ENCODE measurements at regions not wholly inside any gene's neighbourhood (a gene's known extent, or its start where the extent isn't known, plus 50 kb on each side); places are given as distances from the start of the nearest gene placed in this dataset.

- H3K4me1 Mint-ChIP-seq, result no peaks in the 10 kb centered on the region
- DNase-seq, result no peak
- no peaks in the 10 kb centered on the region for H3K36me3 Mint-ChIP-seq (ENCODE audit: low read depth)
- H3K27ac Mint-ChIP-seq, result no peak overlapping the region
- H3K27me3 Mint-ChIP-seq, result no peaks in the 10 kb centered on the region
- no peaks in the 10 kb centered on the region for H3K9me3 Mint-ChIP-seq
- POLR2A ChIA-PET, result no interaction called here
- no peak overlapping the region for H3K4me3 Mint-ChIP-seq
- CTCF ChIA-PET, result interaction anchor here (0.6 kb wide), 1 partner anchor 51 kb away, joined by 3 read pairs; no protein-coding TSS in a partner anchor
These were observed 384.7 kb downstream of the ANKRD7 start for GRCh38 chr7:118609207-118609606.

- H3K4me1 Mint-ChIP-seq, result no peaks in the 10 kb centered on the region
- no peaks in the 10 kb centered on the region for H3K36me3 Mint-ChIP-seq (ENCODE audit: low read depth)
- DNase-seq, result no peak
- no peaks in the 10 kb centered on the region for H3K9me3 Mint-ChIP-seq
- no peaks in the 10 kb centered on the region for H3K27me3 Mint-ChIP-seq
- POLR2A ChIA-PET, result no interaction called here
- H3K4me3 Mint-ChIP-seq, result no peak overlapping the region
- CTCF ChIA-PET, result no interaction called here
- no peak overlapping the region for H3K27ac Mint-ChIP-seq
These were observed 391.2 kb downstream of the ANKRD7 start for GRCh38 chr7:118615681-118616080.

GRCh38 chr7:118621810-118622360 is 397.4 kb downstream of the ANKRD7 start:
- DNase-seq, result no peak
- H3K9me3 Mint-ChIP-seq, result peaks cover 1% of the 10 kb centered on the region
- ChIA-PET CTCF (no interaction called here), POLR2A (no interaction called here)
- no peak overlapping the region for H3K4me3 Mint-ChIP-seq
- H3K4me1 Mint-ChIP-seq, result no peaks in the 10 kb centered on the region
- H3K27me3 Mint-ChIP-seq, result no peaks in the 10 kb centered on the region
- H3K27ac Mint-ChIP-seq, result no peak overlapping the region
- no peaks in the 10 kb centered on the region for H3K36me3 Mint-ChIP-seq (ENCODE audit: low read depth)

- Mint-ChIP-seq H3K36me3 (ENCODE audit: low read depth) (no peaks in the 10 kb centered on the region), H3K9me3 (peaks cover 2% of the 10 kb centered on the region), H3K4me3 (no peak overlapping the region), H3K27ac (no peak overlapping the region), H3K27me3 (no peaks in the 10 kb centered on the region), H3K4me1 (no peaks in the 10 kb centered on the region)
- DNase-seq, result no peak
- ChIA-PET CTCF (no interaction called here), POLR2A (no interaction called here)
These were observed 402.2 kb downstream of the ANKRD7 start for GRCh38 chr7:118626739-118627138.

GRCh38 chr7:118627467-118627866 is 403.0 kb downstream of the ANKRD7 start:
- peaks cover 2% of the 10 kb centered on the region for H3K9me3 Mint-ChIP-seq
- no peaks in the 10 kb centered on the region for H3K36me3 Mint-ChIP-seq (ENCODE audit: low read depth)
- POLR2A ChIA-PET, result no interaction called here
- no peaks in the 10 kb centered on the region for H3K27me3 Mint-ChIP-seq
- no peaks in the 10 kb centered on the region for H3K4me1 Mint-ChIP-seq
- H3K4me3 Mint-ChIP-seq, result no peak overlapping the region
- DNase-seq, result no peak
- CTCF ChIA-PET, result no interaction called here
- H3K27ac Mint-ChIP-seq, result no peak overlapping the region

GRCh38 chr7:118629898-118630438 is 405.5 kb downstream of the ANKRD7 start:
- ChIA-PET POLR2A (no interaction called here), CTCF (no interaction called here)
- Mint-ChIP-seq H3K4me3 (no peak overlapping the region), H3K27me3 (no peaks in the 10 kb centered on the region), H3K27ac (no peak overlapping the region), H3K9me3 (peaks cover 2% of the 10 kb centered on the region), H3K4me1 (no peaks in the 10 kb centered on the region), H3K36me3 (ENCODE audit: low read depth) (no peaks in the 10 kb centered on the region)
- no peak for DNase-seq

- H3K4me1 Mint-ChIP-seq, result no peaks in the 10 kb centered on the region
- ChIA-PET CTCF (no interaction called here), POLR2A (no interaction called here)
- H3K4me3 Mint-ChIP-seq, result no peak overlapping the region
- no peaks in the 10 kb centered on the region for H3K9me3 Mint-ChIP-seq
- H3K27ac Mint-ChIP-seq, result no peak overlapping the region
- no peaks in the 10 kb centered on the region for H3K36me3 Mint-ChIP-seq (ENCODE audit: low read depth)
- no peaks in the 10 kb centered on the region for H3K27me3 Mint-ChIP-seq
- DNase-seq, result no peak
These were observed 417.9 kb downstream of the ANKRD7 start for GRCh38 chr7:118642396-118642795.

- no peaks in the 10 kb centered on the region for H3K27me3 Mint-ChIP-seq
These were observed 419.8 kb downstream of the ANKRD7 start for GRCh38 chr7:118644346-118644745.

GRCh38 chr7:118648002-118648401 is 423.5 kb downstream of the ANKRD7 start:
- CTCF ChIA-PET, result no interaction called here
- H3K4me3 Mint-ChIP-seq, result no peak overlapping the region
- H3K27me3 Mint-ChIP-seq, result no peaks in the 10 kb centered on the region
- no peaks in the 10 kb centered on the region for H3K4me1 Mint-ChIP-seq
- DNase-seq, result no peak
- H3K36me3 Mint-ChIP-seq (ENCODE audit: low read depth), result no peaks in the 10 kb centered on the region
- H3K9me3 Mint-ChIP-seq, result no peaks in the 10 kb centered on the region
- H3K27ac Mint-ChIP-seq, result no peak overlapping the region
- POLR2A ChIA-PET, result no interaction called here

More at GRCh38 chr7:118644346-118644745, 419.8 kb downstream of the ANKRD7 start:
- H3K9me3 Mint-ChIP-seq, result no peaks in the 10 kb centered on the region
- no peaks in the 10 kb centered on the region for H3K36me3 Mint-ChIP-seq (ENCODE audit: low read depth)
- H3K4me1 Mint-ChIP-seq, result no peaks in the 10 kb centered on the region
- POLR2A ChIA-PET, result no interaction called here
- no peak overlapping the region for H3K4me3 Mint-ChIP-seq
- no peak for DNase-seq
- CTCF ChIA-PET, result no interaction called here
- no peak overlapping the region for H3K27ac Mint-ChIP-seq

- H3K27me3 Mint-ChIP-seq, result no peaks in the 10 kb centered on the region
- ChIA-PET CTCF (no interaction called here), POLR2A (no interaction called here)
- no peak for DNase-seq
- H3K4me1 Mint-ChIP-seq, result no peaks in the 10 kb centered on the region
- H3K4me3 Mint-ChIP-seq, result no peak overlapping the region
- H3K36me3 Mint-ChIP-seq (ENCODE audit: low read depth), result no peaks in the 10 kb centered on the region
- H3K9me3 Mint-ChIP-seq, result no peaks in the 10 kb centered on the region
- no peak overlapping the region for H3K27ac Mint-ChIP-seq
These were observed 433.0 kb downstream of the ANKRD7 start for GRCh38 chr7:118657391-118658005.

- DNase-seq, result no peak
- no peak overlapping the region for H3K4me3 Mint-ChIP-seq
- no peaks in the 10 kb centered on the region for H3K36me3 Mint-ChIP-seq (ENCODE audit: low read depth)
- H3K27ac Mint-ChIP-seq, result no peak overlapping the region
- POLR2A ChIA-PET, result no interaction called here
- no peaks in the 10 kb centered on the region for H3K27me3 Mint-ChIP-seq
- no peaks in the 10 kb centered on the region for H3K9me3 Mint-ChIP-seq
- CTCF ChIA-PET, result no interaction called here
- H3K4me1 Mint-ChIP-seq, result no peaks in the 10 kb centered on the region
These were observed 437.8 kb downstream of the ANKRD7 start for GRCh38 chr7:118662266-118662665.

GRCh38 chr7:118664498-118664897 is 440.0 kb downstream of the ANKRD7 start:
- no peak for DNase-seq
- Mint-ChIP-seq H3K27ac (no peak overlapping the region), H3K36me3 (ENCODE audit: low read depth) (no peaks in the 10 kb centered on the region), H3K9me3 (no peaks in the 10 kb centered on the region), H3K4me3 (no peak overlapping the region), H3K27me3 (no peaks in the 10 kb centered on the region), H3K4me1 (no peaks in the 10 kb centered on the region)
- POLR2A ChIA-PET, result no interaction called here
- CTCF ChIA-PET, result no interaction called here

- ChIA-PET CTCF (no interaction called here), POLR2A (no interaction called here)
- H3K4me3 Mint-ChIP-seq, result no peak overlapping the region
- no peaks in the 10 kb centered on the region for H3K4me1 Mint-ChIP-seq
- no peak overlapping the region for H3K27ac Mint-ChIP-seq
- no peaks in the 10 kb centered on the region for H3K36me3 Mint-ChIP-seq (ENCODE audit: low read depth)
- H3K9me3 Mint-ChIP-seq, result no peaks in the 10 kb centered on the region
- no peaks in the 10 kb centered on the region for H3K27me3 Mint-ChIP-seq
- DNase-seq, result no peak
These were observed 446.6 kb downstream of the ANKRD7 start for GRCh38 chr7:118671149-118671548.

- POLR2A ChIA-PET, result no interaction called here
- Mint-ChIP-seq H3K27ac (no peak overlapping the region), H3K36me3 (ENCODE audit: low read depth) (no peaks in the 10 kb centered on the region), H3K9me3 (no peaks in the 10 kb centered on the region), H3K4me1 (no peaks in the 10 kb centered on the region), H3K27me3 (no peaks in the 10 kb centered on the region), H3K4me3 (no peak overlapping the region)
- CTCF ChIA-PET, result no interaction called here
- no peak for DNase-seq
These were observed 460.3 kb downstream of the ANKRD7 start for GRCh38 chr7:118684796-118685195.
